ENCODE measurements at regions not wholly inside any gene's neighbourhood (a gene's known extent, or its start where the extent isn't known, plus 50 kb on each side); places are given as distances from the start of the nearest gene placed in this dataset.

GRCh38 chr5:131005963-131006684 is 158.9 kb downstream of the HINT1 start:
- TF ChIP-seq, protein P1, sequence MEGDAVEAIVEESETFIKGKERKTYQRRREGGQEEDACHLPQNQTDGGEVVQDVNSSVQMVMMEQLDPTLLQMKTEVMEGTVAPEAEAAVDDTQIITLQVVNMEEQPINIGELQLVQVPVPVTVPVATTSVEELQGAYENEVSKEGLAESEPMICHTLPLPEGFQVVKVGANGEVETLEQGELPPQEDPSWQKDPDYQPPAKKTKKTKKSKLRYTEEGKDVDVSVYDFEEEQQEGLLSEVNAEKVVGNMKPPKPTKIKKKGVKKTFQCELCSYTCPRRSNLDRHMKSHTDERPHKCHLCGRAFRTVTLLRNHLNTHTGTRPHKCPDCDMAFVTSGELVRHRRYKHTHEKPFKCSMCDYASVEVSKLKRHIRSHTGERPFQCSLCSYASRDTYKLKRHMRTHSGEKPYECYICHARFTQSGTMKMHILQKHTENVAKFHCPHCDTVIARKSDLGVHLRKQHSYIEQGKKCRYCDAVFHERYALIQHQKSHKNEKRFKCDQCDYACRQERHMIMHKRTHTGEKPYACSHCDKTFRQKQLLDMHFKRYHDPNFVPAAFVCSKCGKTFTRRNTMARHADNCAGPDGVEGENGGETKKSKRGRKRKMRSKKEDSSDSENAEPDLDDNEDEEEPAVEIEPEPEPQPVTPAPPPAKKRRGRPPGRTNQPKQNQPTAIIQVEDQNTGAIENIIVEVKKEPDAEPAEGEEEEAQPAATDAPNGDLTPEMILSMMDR (IDR thresholded peaks at IDR 0.05; ENCODE audit: poor library complexity) = peak; percentile 41
- no peak for TF ChIP-seq EZH2 (IDR thresholded peaks at IDR 0.05; ENCODE audit: borderline replicate concordance)

All from hepatocyte (in vitro differentiated cells).